Activated effector memory CD4-positive, alpha-beta T cell treated with anti-CD3 and anti-CD28 coated beads, Interleukin-2, amount 50 U/mL, for 16 hours (primary cell): ENCODE measurements at regions not wholly inside any gene's neighbourhood (a gene's known extent, or its start where the extent isn't known, plus 50 kb on each side); places are given as distances from the start of the nearest gene placed in this dataset.

Experiments
- DNase-seq: peaks from one replicate; pipeline ENCODE4 v3.0.0-alpha.2; 2020

DNA sequence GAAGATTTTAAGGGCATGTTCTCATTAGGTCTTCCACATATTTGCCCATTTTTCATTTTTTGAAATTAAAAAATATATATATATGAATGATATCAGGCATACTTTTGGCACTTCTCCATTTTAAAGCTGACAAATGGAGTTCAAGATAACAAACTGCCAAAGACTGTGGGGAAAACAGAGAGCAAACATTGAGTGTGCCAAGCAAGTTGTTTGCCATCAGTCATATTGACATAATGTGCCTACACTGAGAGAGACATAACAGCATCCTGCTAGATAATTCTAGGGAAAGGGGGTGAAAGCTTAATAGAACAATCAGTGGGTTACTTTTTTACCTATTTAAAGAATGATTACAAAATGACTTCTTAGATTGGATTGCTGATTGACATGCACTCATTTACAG, 529.4 kb upstream of the CXADR start:
- DNase-seq = no peak

DNA sequence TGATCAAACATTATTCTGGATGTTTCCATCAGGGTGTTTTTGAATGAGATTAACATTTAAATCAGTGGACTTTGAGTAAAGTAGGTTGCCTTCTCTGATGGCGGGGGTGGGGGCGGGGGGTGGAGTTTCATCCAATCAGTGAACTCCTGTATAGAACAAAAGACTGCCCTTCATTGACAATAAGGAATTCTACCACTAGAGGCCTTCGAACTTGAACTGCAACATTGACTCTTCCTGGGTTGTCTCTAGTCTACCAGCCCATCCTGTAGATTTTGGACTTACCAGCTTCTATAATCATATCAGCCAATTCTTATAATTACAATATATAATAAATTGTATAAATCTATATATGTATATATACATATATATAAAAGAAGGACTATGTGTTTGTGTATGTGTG, 520.4 kb upstream of the CXADR start:
- no peak for DNase-seq

DNA sequence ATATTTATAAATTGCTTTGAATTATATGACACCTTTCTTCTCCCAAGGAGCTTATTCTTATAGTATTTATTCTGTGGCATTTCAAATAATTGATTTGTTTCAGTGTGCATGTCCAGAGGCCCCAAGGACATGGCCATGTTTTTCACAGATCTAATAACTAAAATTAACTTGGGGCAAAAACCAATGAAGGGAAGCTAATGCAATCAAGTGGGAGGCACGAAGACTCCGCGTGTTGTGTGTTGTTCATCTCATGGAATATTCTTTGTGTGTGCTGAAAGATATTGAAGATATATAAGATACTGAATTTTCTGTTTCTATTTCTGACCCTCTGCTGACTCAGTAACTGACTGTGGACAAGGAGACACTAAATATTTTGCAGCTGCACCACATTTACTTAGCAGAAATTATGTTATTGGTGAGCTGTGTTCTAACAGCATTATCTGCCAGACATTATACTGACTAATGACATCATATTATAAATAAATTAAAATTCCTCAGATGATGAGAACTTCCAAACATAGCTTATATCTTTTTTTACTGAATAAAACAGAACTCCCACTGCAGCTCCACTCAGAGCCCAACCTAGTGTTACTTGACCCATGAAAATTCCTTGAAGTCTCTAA, 519.3 kb upstream of the CXADR start:
- DNase-seq = no peak

DNA sequence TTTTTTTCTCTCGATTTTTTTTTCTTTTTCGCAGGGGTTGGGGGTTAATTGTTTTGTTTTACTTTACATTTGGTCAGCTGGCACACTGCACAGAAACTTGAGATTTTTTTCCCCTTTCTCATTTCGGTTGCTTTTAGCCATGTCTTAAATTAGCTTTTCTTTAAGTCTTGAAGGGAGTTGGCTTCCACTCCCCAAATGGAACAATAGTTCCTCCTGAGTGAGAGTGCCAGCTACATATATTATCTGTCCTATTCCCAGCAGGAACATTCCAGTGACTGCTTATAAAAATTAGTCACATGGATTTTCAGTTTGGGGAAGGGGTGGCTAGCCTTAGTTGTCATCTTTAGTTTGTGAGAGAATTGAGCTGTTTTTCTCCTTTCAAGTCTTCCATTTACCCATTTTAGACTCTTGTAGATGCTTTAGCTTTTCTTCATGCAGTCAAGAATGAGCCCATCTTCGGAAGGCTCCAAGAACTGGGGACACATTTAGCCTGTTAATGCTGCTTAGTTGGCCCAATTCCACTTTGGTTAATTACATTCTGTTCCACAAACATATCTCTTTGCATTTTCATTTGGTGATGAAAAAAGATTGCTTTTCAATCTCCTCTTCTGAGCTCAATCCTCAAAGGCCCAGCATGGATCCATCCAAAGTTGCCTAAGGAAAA, 510.1 kb upstream of the CXADR start:
- no peak for DNase-seq

DNA sequence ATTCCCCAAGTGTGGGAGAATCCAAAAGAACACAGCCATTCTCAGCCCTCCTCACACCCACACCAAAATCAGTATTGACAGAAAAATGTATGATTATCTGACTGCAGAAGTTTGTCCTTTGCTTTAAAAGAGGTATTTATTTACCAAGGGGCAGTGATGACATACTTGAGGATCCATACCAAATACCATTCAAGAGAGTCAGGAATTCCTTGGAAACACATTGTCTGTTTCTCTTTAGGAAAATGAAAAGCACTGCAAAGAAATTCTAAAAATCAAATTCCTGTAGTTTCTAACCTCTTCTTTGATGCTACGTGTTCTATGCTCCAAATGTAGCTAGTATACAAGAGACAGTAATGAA, 509.6 kb upstream of the CXADR start:
- no peak for DNase-seq

DNA sequence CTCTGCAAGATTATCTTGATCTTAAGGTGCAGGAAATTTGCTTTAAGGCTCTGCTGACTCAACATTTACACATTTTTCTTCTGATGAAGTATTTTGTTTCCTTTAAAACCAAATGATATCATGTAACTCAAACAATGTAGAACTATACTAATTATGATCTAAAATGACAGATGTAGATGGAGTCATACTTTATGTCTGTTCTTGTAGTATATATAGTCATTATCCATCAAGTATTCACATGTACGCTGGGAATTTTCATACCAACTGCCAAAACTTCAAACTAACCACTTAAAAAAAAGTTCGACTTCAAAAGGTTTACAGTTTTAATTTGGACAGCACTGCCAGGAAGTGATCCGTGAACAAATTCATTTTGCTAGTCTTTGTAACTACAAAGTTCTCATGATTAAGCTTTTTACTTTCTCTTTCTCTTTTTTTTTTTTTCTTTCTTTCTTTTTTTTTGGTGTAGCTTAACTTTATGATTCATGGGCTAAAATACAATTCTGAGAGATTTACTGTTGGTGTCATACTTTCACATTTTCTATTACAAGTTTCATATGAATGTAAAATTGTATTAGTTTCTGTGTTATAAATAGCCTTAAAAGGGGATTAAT, 509.0 kb upstream of the CXADR start:
- no peak for DNase-seq

DNA sequence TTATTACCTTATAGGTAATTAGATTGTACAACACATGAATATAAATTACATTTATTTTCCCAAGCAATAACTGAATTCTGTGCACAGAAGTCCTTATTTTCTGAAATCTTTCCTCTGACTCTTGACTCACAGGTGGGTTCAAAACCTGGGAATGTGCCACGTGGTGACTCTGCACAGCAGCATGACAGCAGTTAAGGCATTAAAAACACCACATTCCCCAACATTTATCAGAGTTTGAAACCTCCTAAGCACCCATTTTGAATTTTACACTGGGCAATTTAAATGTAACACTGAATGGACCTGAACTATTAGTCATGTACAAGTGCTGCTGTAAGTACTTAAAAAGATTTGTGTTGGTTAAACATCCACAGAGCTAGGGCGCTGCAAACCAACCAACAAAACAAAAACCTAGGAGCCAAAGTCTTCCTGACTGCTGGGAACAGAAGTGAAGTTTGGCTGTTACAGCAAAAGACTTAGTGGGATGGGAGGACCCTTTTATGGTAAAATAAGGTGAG, 480.6 kb upstream of the CXADR start:
- DNase-seq = no peak

DNA sequence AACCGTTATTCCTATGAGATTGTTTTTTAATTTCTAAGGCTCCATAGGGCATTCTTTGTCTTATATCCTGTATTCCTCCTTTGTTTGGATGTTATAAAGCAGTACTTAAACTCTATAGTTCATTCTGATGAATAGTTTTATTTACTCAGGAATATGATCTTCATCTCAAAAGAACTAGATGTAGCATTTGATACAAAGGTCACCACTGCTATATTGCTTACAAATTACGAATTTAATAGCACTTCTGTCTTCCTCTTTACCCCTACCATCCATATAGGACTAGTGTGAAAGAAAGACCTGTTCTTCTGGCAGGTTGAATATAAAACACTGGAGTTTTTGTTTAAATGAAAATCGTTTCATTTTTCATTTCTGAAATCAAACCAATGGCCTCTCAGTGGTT, 468.1 kb upstream of the CXADR start:
- DNase-seq = no peak

DNA sequence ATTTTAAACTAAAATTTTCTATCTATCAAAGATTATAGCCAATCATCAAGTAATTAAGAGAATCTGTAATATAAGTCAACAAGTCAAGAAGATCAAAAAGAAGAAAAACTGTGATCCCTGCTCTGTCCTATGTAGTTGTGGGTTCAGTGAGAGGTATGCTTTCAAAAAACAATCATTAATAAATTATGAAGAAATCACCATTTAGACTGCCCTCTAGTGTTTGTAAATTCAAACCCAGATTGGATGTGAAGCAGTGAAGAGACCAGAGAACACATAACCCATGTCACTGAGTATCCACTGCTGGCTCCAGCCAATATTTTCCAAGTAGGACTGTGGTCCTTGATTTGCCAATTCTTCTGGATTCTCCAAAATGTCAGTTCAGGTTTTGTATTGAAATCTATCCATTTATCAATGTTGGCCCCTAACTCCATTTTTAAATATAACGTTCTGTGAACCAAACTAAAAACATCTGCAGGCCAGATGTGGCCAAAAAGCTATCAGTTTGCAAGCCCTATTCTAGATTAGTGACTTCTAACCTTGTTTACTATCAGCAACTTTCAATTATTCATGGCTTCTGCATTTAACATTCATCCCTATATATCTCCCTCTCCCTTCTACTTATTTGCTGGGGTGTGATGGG, 467.5 kb upstream of the CXADR start:
- no peak for DNase-seq

DNA sequence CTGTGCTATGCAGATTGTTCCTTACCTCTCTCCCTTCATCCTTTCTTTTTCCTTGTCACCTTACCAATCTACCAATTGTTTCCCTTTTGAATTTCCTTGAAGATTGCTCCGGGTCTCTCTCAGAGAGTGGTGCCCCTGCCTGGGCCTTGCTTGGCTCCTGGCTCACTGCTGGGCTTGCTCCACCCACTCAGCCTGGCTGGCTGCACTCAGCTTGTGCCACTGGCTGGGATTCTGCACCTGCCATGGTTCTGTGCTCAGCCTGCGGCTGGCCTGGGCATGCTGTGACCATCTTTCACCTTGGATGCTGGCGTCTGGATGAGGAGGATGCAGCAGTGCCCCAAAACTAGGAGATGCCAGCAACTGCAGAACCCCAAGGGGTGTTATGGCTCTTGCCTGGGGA, 463.9 kb upstream of the CXADR start:
- DNase-seq = no peak

DNA sequence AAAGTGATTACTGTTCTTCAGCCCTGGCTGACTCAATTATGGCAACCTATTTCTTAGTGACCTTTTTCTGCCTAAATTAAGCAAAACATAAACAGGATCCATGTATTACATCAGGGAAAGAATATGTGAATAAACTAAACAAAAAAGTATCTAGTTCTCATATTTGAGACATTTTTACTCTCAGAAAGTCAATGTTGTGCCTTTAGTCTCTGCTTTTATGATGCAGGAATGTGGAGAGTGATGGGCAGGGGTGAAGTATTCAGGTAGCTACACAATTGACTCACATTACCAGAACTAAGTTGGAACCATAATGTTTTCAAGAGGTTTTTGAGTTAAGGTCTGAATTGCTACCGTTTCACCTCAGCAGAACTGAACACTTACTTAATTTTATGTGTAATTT, 462.7 kb upstream of the CXADR start:
- DNase-seq = no peak

DNA sequence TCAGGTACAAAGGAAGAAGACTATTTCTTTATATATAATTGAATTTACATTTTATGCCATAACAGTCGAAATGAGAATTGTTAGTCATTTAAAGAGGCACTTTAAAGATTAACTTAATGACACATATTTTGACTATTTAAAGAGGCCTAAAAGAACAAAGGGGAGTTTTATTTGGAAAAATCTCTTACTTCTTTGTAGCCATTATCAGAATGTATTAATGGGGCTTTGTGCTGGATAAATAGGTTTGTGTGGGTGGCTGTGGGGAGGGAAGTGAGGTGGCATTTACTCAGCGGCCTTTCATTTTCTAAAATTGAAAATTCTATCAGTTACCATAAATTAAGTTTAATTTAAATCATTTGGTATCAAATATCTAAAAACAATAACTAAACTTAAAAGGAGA, 462.2 kb upstream of the CXADR start:
- no peak for DNase-seq

DNA sequence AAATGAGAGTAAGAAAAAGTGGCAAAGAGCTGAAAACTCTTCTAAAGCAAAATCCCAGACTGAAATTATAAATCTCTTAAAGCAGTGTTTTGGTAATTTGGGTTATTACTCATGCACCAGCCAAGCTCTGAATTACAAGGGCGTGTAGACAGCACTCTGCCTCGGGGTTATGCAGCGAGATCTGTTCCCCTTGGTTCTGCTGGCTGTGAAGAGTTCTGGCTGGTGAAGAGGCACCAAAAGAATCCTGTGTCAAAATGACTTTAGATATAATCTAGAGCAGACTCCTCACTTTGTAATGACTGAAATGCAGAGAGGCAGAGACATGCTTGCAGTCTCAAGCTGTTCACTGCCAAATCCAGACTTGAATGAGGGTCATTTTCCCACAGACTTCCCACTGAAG, 461.8 kb upstream of the CXADR start:
- no peak for DNase-seq

DNA sequence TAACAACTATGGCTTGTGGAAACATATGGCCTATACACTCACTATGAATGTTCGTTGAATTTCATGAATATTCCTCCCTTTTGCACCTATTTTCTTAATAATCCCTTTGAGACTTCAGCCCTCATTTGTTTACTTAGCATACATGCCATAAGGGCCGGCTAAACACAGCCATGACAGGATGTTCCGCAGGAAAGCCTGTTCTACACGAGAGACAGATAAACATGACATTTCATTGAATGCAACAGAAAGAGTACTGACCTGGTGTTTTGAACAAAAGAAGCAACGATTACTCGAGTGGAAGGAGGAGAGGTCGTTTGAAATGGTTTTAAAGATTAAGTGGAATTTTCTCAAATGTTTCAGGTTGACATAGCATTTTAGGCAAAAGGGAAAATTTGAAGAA, 459.5 kb upstream of the CXADR start:
- DNase-seq = no peak

DNA sequence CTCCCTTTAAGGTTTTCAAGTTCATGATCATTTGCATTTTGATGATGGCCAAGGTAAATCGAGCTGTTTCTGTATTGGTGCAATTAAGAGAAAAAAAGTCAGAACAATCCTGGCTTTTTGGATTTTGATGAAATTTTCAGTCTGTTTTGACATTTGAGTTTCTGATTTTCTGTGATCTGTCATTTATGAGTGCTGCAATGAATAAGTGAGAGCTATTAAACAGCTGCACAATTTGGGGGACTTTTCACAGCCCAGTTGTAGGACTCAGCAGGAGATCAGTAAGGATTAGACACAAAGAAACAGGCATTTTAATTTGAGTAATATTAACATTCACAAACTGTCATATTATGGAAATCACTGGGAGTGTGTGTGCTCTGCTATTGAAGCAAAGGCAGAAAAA, 452.9 kb upstream of the CXADR start:
- DNase-seq = no peak

DNA sequence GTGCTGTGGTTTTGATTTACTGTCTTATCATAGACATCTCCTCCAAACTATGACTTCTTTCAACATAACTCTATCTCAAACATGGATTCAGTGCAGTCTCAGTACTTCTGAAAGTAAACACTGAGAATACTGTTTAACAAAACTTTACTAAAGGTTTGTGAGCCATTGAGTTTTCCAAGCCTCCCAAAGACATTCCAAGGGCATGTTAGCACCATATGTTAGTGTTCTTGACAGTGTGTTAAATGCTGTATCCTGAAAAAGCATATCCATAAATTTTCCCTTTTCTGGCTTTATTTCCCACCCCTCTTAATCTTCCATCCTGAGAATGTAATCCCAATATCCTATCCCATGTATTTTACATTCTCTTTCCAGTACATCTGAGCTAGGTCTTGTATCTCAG, 446.8 kb upstream of the CXADR start:
- DNase-seq = no peak

DNA sequence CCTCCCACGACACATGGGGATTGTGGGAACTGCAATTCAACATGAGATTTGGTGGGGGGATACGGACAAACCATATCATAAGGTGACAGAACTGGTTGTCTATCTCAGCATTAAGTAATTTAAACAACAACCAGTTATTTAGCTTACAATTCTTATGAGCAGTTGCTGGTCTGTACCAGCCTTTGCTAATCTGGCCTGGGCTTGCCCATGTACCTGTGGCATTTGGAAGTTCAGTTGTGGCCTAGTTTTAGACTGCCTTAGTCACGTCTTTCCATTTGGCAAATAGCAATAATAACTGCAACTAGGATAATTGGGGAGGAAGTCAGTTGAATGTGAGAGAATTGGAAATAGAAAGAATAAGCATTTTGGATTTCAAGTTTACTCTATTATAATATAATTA, 441.8 kb upstream of the CXADR start:
- no peak for DNase-seq

DNA sequence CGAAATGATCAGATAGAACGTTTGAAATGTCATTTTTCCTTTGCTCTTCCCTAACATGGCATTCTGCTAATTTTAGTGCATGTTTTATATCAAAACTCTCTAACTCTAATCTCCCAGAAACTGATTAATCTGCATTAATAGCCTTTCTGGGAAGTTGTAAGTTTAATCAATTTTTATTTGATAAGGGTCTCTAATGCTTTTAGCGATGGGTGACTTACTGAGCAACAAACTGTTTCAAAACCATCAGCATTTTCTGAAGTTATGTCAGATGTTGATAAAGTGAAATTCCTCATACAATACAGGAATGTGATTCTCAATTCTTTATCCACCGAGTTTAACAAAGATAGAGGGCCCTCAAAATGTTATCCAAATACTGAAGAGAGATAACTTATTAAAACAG, 431.6 kb upstream of the CXADR start:
- no peak for DNase-seq

DNA sequence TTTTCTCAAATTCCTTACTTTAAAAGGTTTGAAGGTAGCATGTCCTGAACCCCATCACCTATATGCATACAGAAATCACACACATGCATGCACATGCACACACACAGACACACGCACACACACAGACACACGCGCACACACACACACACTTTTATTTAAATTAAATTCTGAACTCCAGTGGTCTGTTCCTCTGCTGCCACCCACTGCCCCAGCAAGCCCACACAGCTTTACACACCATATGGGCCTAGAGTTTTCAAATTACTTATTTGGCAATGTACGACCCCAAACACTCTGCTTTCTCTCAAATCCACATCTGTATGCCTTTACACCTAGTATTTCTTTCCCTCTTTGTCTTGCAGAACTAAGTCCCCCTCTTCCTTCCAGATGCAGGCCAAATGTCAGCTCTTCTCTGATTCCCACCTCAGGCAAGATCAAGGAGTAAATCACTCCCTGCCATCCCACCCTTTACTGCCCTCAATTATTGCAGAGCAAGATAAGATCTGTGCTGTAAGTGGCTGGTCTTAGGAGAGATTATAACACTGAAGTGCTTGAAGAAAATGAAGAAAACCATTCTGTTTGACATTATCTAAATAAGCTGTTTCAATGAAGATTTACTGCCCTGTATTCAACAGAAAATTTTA, 429.9 kb upstream of the CXADR start:
- no peak for DNase-seq

DNA sequence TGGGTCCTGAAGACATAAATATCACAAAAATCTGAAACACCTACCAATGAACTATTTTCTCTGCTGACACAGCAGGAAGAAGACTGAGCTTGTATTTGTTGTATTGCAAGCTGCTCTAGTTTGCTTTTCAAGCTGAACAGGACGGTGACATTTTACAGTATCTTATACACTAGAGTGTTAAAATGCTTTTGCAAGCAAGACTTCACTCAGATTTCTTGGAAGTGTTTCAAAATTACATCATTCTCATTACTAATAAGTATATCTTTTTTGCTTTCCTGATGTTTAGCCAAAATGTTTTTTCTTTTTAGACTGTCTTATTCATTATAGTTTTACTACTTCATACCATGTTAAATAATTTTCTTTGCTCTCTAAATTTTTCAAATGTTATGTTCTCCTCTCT, 427.1 kb upstream of the CXADR start:
- DNase-seq = no peak

DNA sequence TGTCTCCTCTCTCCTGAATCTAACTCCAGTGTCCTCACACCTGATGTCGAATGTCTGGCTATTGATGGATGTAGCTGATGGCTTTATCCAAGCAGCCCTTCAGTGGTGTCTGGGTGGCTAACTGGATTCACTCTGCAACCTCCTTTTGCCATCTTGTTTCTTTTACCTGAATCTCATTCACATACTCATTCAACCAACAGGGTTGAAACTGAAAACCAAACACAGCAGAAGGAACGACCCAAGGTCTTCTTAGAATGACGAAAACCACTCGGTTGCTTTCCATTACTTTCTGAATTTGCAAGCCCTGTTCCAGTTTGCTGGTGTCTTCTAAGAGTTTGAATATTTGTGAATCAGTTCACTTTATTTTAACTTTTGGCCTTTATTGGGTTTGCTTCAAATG, 424.3 kb upstream of the CXADR start:
- DNase-seq = no peak

DNA sequence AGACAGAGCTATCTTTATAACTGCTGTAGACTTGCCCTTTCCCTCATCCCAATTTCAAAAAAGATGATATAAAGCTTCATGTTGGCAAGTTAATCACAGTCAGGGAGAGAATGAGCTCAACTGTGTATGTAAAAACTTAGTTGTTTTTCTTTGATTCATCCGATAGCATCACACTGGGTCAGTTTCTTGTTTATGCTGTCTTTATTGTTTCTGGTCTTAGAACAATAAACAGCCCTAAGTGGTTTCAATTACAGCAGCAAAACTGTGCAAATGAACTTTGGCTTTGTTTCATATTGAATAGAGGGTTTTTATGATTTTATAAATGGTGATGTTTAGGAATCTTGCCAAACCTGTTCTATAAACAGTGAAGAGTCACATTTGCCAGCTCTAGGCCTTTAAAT, 423.8 kb upstream of the CXADR start:
- no peak for DNase-seq

DNA sequence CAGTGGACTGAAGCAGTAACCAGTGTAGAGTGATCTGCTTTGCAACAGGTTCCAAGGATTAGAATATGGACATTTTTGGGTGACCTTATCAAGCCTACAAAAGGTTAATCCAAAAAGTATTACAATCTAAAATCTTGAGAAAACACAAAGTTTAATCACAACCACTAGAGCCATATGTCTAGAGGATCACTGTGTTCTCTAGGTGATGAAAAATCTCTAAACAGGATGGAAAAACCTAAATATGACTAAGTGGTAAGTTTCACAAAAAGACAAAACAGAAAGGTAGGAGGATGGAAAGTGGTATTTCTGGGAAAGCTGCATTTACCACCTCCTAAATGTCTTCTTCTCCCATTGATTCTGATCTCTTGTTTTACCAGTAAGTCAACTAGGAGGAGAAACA, 411.1 kb upstream of the CXADR start:
- DNase-seq = no peak

DNA sequence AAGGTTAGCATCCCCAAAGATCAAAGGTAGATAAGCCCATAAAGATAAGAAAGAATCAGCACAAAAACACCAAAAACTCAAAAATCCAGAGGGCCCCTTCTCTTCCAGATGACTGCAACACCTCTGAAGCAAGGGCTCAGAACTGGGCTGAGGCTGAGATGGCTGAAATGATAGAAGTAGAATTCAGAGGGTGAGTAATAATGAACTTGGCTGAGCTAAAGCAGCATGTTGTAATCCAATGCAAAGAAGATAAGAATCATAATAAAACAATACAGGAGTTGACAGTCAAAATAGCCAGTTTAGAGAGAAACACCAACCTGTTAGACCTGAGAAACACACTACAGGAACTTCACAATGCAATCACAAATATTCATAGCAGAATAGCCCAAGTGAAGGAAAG, 406.9 kb upstream of the CXADR start:
- no peak for DNase-seq
